ACC112 (cell line): ENCODE measurements at regions not wholly inside any gene's neighbourhood (a gene's known extent, or its start where the extent isn't known, plus 50 kb on each side); places are given as distances from the start of the nearest gene placed in this dataset.

ENCODE experiments used
- H2AFZ ChIP-seq: fragments of 200-600 bp; sonication (generic); one replicate; pipeline ENCODE4 v1.6.0; 2017; ENCODE audit warnings: antibody characterized with exemption, low read length; ENCODE audit not compliant: unreplicated experiment
- H3K27ac ChIP-seq: fragments of 200-600 bp; sonication (generic); 2 replicates; pipeline ENCODE4 v1.5.1; 2014; ENCODE audit warnings: low read depth, mild to moderate bottlenecking, antibody characterized with exemption, low read length, moderate library complexity
- H3K27me3 ChIP-seq: fragments of 200-600 bp; sonication (generic); 2 replicates; pipeline ENCODE4 v1.6.1; 2014; ENCODE audit warnings: mild to moderate bottlenecking, antibody characterized with exemption, low read length, moderate library complexity, mixed read lengths; ENCODE audit not compliant: insufficient read depth
- H3K36me3 ChIP-seq: fragments of 200-600 bp; sonication (generic); 2 replicates; pipeline ENCODE4 v1.6.1; 2016; ENCODE audit warnings: mild to moderate bottlenecking, antibody characterized with exemption, low read length, moderate library complexity, mixed read lengths; ENCODE audit not compliant: insufficient read depth
- H3K4me1 ChIP-seq: fragments of 200-600 bp; sonication (generic); one replicate; pipeline ENCODE4 v1.6.1; 2016; ENCODE audit warnings: low read length, mixed read lengths; ENCODE audit not compliant: insufficient read depth, unreplicated experiment, control insufficient read depth
- H3K4me3 ChIP-seq: fragments of 200-600 bp; sonication (generic); 2 replicates; pipeline ENCODE4 v1.5.1; 2014; ENCODE audit warnings: mild to moderate bottlenecking, low read depth, low read length
- H3K79me2 ChIP-seq: fragments of 200-600 bp; sonication (generic); one replicate; pipeline ENCODE4 v1.6.0; 2016; ENCODE audit warnings: low read length; ENCODE audit not compliant: control insufficient read depth, unreplicated experiment, insufficient read depth

- no peak overlapping the region for H3K27ac ChIP-seq
- H3K36me3 ChIP-seq, result no peaks in the 10 kb centered on the region
- no peaks in the 10 kb centered on the region for H3K27me3 ChIP-seq
- H3K79me2 ChIP-seq, result no peaks in the 10 kb centered on the region
- H3K4me1 ChIP-seq, result no peaks in the 10 kb centered on the region
- no peak overlapping the region for H3K4me3 ChIP-seq
- no peak overlapping the region for H2AFZ ChIP-seq
Observed at GRCh38 chr5:155193483-155194107, 180.0 kb downstream of the KIF4B start.

GRCh38 chr5:155200608-155201007, 187.1 kb downstream of the KIF4B start:
- no peaks in the 10 kb centered on the region for H3K27me3 ChIP-seq
- H3K36me3 ChIP-seq, result no peaks in the 10 kb centered on the region
- no peak overlapping the region for H3K4me3 ChIP-seq
- H2AFZ ChIP-seq, result no peak overlapping the region
- H3K27ac ChIP-seq, result no peak overlapping the region
- no peaks in the 10 kb centered on the region for H3K79me2 ChIP-seq
- no peaks in the 10 kb centered on the region for H3K4me1 ChIP-seq

DNA sequence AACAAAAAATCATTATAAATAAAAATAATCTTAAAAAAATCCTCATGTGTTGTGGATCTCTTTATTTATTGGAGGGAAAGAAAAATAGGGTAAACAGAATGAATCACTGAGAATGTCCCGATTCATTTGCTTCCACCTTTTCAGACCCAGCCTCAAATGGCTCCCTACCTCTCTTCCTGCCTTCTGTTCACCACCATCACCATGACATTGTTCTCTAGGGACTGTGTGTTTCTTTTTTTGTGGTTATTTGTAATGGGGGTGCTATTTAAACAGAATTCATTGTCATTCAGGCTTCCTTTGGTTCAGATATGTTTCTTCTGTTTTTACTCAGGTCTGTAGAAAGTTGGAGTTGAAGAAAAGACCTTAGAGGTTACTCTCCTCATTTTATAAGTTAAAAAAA, 198.2 kb downstream of the KIF4B start:
- no peaks in the 10 kb centered on the region for H3K36me3 ChIP-seq
- no peak overlapping the region for H2AFZ ChIP-seq
- H3K27me3 ChIP-seq, result no peaks in the 10 kb centered on the region
- H3K27ac ChIP-seq, result no peak overlapping the region
- no peaks in the 10 kb centered on the region for H3K79me2 ChIP-seq
- no peaks in the 10 kb centered on the region for H3K4me1 ChIP-seq
- H3K4me3 ChIP-seq, result no peak overlapping the region

DNA sequence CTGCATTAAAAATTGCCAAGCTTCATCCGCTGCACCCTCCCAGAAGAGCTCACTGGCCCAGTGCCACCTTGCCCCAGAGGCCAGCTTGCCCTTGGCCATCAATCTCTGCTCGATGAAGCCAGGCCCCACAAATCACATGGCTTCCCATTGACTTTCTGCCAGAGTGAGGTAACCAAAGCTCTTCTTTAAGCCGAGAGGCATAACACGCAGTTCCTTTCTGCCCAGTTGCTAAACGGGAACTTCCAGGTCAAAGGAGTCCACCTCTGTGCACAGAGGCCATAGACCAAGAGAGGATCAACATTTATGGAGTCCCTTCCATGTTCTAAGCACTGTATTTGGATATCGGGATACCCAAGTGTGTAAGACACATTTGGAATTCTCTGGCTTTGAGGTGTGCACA, 208.8 kb downstream of the KIF4B start:
- Histone ChIP-seq H2AFZ (no peak overlapping the region), H3K4me1 (no peaks in the 10 kb centered on the region), H3K79me2 (no peaks in the 10 kb centered on the region), H3K27ac (no peak overlapping the region), H3K27me3 (no peaks in the 10 kb centered on the region), H3K36me3 (no peaks in the 10 kb centered on the region), H3K4me3 (no peak overlapping the region)

- Histone ChIP-seq H2AFZ (no peak overlapping the region), H3K36me3 (no peaks in the 10 kb centered on the region), H3K4me1 (no peaks in the 10 kb centered on the region), H3K4me3 (no peak overlapping the region), H3K27ac (no peak overlapping the region), H3K27me3 (no peaks in the 10 kb centered on the region), H3K79me2 (no peaks in the 10 kb centered on the region)
Observed at GRCh38 chr5:155229135-155229534, 215.6 kb downstream of the KIF4B start.

DNA sequence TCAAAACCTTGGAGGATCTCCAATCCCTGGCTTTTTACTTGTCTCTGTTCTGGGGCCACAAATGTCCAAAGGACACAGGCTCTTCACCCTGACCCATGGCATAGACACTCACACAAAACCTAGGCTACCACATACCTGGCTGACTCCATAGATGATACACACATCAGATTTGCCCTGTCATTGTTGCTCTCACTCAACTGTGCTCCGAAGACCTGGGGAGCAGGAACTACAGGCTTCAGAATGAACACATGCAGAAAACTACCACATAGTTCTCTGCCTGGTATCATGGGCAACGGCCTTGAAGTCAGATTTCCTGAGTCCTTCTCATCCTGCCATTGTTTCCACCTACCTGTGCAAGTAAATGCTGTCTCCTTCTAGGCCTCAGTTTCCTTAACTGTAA, 226.2 kb downstream of the KIF4B start:
- no peaks in the 10 kb centered on the region for H3K79me2 ChIP-seq
- no peaks in the 10 kb centered on the region for H3K36me3 ChIP-seq

GRCh38 chr5:155250596-155250995, 237.0 kb downstream of the KIF4B start:
- H3K79me2 ChIP-seq, result no peaks in the 10 kb centered on the region
- no peak overlapping the region for H3K4me3 ChIP-seq
- no peaks in the 10 kb centered on the region for H3K4me1 ChIP-seq
- no peaks in the 10 kb centered on the region for H3K36me3 ChIP-seq
- H3K27me3 ChIP-seq, result no peaks in the 10 kb centered on the region
- H3K27ac ChIP-seq, result no peak overlapping the region
- no peak overlapping the region for H2AFZ ChIP-seq

More for the DNA sequence above, 226.2 kb downstream of the KIF4B start:
- Histone ChIP-seq H2AFZ (no peak overlapping the region), H3K27me3 (no peaks in the 10 kb centered on the region), H3K27ac (no peak overlapping the region), H3K4me1 (no peaks in the 10 kb centered on the region), H3K4me3 (no peak overlapping the region)

- H3K27me3 ChIP-seq, result no peaks in the 10 kb centered on the region
- no peaks in the 10 kb centered on the region for H3K79me2 ChIP-seq
- no peak overlapping the region for H3K4me3 ChIP-seq
- H2AFZ ChIP-seq, result no peak overlapping the region
- no peak overlapping the region for H3K27ac ChIP-seq
- no peaks in the 10 kb centered on the region for H3K4me1 ChIP-seq
- no peaks in the 10 kb centered on the region for H3K36me3 ChIP-seq
Observed at GRCh38 chr5:155252025-155252424, 238.5 kb downstream of the KIF4B start.

DNA sequence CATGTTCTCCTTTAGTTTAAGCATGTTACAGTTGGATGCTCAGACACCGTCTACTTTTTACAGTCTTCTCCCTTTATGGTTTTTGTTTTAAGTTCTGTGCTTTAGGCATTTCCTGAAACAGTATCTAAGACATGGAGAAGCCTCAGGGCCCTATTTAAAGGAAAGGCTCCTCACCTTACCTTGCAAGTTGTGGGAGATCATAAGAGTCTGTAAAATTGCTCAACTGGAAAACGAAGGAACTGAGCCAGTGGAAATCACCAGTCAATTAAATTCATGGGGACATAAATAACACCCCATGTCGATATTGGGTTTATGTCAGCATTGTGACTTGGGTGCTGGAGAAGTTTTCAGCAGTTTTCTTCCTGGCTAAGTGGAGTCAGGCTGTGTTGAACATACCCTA, 239.2 kb downstream of the KIF4B start:
- Histone ChIP-seq H2AFZ (no peak overlapping the region), H3K4me3 (no peak overlapping the region), H3K79me2 (no peaks in the 10 kb centered on the region), H3K27me3 (no peaks in the 10 kb centered on the region), H3K36me3 (no peaks in the 10 kb centered on the region), H3K27ac (no peak overlapping the region), H3K4me1 (no peaks in the 10 kb centered on the region)

DNA sequence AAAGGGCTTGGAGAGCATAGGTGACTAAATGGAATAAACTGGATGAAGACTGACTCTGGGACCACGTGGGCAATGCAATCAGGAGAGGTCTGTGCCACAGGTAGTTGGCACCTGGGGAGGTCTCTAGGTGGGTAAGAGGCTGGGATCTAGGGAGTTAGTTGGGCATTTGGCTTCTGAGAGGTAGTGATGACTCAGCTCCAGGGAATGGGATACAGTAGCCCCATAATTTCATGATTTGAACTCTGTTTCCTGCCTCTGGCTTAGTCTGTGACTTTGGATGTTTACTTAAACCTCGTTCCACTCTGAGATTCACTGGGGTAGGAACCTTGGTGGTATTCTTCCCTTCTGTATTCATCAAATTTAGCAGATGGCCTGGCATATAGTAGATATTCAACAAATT, 240.8 kb downstream of the KIF4B start:
- H3K36me3 ChIP-seq, result no peaks in the 10 kb centered on the region
- H3K4me1 ChIP-seq, result no peaks in the 10 kb centered on the region
- H2AFZ ChIP-seq, result no peak overlapping the region
- H3K27ac ChIP-seq, result no peak overlapping the region
- H3K27me3 ChIP-seq, result no peaks in the 10 kb centered on the region
- H3K79me2 ChIP-seq, result no peaks in the 10 kb centered on the region
- H3K4me3 ChIP-seq, result no peak overlapping the region

GRCh38 chr5:155258161-155258560, 244.6 kb downstream of the KIF4B start:
- no peak overlapping the region for H3K27ac ChIP-seq
- no peaks in the 10 kb centered on the region for H3K79me2 ChIP-seq
- H3K4me3 ChIP-seq, result no peak overlapping the region
- no peaks in the 10 kb centered on the region for H3K36me3 ChIP-seq
- no peaks in the 10 kb centered on the region for H3K4me1 ChIP-seq
- no peak overlapping the region for H2AFZ ChIP-seq
- no peaks in the 10 kb centered on the region for H3K27me3 ChIP-seq
